NAMALWA (cell line): ENCODE measurements at regions not wholly inside any gene's neighbourhood (a gene's known extent, or its start where the extent isn't known, plus 50 kb on each side); places are given as distances from the start of the nearest gene placed in this dataset.

ENCODE experiments used
- DNase-seq: peaks from one replicate; pipeline ENCODE4 v3.0.0-alpha.2; 2015; ENCODE audit warnings: low spot score

DNA sequence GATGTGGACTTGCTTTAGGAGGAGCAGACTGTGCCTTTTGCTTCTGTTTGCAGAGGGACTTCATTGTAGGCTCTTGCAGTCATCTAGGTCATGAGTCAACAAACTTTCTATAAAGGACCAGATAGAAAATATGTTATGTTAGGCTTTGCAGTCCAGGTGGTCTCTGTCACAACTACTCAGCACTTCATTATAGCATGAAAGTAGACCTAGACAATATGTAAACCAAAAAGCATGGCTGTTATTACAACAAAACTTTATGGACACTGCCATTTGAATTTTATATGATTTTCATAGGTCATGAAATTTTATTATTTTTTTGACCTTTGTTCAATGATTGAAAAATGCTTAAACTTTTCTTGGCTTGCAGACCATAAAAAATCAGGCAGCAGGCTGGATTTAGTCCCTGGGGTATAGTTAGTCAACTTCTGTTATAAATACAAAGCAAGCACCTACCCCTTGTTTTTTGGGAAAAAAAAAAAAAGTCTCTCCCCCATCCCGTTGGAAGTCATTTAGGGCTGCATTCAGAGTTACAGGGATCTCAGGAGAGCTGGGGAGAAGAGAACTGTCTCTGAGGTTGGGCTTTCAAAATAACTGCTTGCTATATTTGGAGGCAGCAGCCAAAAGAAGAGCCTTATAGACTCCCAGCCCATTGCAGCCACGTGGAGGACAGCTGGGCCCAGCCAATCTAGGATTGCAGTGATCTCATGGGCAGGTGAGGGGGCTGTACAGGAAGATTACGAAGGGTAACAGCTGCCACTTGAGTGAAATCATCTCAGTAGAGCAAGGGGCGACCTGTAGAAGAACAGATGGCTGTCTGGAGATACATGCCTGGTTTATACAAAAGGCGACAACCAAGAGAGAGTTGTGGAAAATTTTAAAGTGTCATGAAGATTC is 136.6 kb upstream of the TNC start:
- peak; percentile 38 for DNase-seq

DNA sequence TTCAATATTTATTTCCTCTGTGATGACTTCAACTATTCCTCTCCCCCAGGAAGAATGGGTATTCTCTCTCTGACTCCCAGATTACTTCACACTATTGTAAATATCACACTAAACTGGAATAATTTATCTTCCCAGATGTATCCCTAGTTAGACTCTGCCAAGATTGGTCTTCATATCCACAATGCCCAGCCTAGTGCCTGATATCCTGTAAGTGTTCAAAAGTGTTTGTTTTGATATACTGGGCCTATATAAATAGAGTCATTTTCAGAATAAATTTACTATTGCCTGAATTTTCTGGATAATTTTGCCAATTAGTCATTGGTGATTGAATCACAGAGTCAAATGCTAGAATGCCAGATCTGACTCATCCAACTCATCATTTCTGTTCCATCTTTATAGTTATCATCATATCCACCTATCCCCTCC is 143.7 kb upstream of the TNC start:
- DNase-seq: no peak

DNA sequence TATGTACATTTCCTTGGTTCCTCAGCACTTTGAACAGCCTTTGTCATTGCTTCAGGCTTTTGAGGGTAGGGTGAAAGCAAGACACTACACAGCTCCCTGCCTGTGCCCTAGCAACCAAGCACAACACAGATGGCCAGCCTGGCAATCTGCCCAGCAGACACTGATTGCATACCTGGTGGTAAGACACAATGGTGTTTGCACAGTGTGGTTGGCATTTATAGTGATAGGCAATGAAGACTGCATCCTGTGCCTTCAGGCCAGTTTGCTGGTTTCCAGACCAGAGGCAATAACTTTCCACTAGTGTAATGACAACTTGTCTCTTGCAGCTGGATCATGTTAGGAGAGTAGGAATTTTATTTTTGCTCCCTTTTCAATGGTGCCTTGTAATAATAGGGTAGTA is 144.5 kb upstream of the TNC start:
- peak; percentile 52 for DNase-seq

DNA sequence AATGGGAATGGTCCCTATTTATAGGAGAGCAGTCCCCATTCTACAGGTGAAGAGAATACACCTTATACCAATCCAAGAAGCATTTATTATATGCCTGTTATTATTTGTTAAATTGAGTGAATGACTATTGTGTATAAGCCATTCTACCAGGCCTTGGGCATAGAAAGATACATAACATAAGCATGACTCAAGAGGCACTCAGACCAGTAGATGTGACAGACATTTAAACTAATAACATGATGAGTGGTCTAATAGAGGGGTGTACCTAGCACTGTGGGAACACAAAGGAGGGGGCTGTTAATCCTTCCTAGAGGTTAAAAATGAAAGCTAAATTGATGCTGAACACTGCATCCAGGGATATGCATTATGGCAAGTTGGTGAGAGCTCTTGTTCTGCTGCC is 145.0 kb upstream of the TNC start:
- no peak for DNase-seq

DNA sequence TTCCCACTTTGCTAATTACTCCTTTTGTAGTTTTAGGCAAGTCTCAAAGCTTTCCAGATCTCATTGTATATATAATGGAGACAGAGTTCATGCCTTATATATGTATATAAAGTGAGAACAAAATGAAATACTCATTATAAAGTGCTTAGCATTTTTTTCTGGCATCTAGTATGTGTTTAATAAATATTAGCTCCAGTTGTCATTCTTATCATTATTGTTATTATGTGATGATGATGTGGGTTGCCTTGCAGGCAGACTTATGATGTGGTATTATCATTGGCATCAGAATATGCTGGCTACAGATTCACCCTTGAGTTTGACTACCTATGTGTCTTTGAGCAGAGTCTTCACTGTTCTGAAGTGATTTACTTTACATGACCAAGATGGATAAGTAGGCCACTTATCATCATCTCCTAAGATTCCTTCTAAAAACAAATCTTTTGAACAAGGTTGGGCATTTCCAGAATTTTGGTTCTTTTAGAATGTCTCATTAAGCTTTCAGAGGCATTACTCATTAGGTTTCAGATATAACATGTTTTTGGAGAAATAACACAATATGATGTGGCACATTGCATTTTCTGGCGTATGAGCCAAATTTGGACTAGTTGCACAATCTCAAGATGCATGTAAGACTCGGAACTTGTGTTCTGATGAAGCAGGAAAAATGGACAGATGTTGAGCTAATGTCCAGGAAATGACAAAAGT is 145.6 kb upstream of the TNC start:
- DNase-seq: no peak

DNA sequence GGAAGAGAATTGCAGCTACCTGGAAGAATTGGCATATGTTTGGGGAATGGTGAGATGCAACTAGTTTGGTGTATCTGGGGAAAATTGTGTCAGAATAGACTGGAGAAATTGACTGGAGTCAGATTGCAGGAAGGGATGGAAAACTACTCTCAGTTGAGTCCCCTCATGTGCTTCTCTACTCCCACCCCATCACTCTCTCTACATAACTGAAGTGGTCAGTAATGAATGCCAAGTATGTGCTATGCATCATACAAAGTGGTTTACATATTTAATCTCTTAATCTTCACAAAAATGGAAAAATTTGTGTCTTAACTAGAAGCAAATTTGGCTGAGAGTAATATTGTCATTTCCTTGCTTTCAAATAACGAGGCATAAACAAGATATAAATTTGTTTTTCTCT is 146.4 kb upstream of the TNC start:
- no peak for DNase-seq

- DNase-seq: no peak
These were observed 149.8 kb upstream of the TNC start for GRCh38 chr9:115267790-115268189.

GRCh38 chr9:115275753-115276152 is 157.8 kb upstream of the TNC start:
- DNase-seq: no peak

DNA sequence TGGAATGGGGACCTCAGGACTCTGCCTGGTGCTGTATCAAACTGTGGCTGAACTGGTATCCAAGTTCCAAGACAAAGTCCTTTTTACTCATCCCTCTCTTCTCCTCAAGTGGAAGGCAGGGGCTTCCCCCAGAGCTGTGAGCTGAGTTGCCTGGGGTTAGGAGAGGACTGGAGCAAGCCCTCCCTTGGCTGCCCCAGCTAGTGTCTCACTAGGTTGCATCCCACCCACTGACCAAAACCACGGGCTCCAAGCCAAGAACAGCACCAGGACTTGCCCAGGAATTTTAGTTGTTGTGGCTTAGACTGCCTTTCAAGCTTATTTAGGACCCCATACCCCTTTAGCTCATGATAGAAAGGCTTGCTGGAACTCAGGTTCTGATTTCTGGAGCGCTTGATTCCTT is 158.7 kb upstream of the TNC start:
- no peak for DNase-seq

GRCh38 chr9:115277301-115277700 is 159.3 kb upstream of the TNC start:
- no peak for DNase-seq

- DNase-seq: no peak
These were observed 160.5 kb upstream of the TNC start for GRCh38 chr9:115278326-115279035.

DNA sequence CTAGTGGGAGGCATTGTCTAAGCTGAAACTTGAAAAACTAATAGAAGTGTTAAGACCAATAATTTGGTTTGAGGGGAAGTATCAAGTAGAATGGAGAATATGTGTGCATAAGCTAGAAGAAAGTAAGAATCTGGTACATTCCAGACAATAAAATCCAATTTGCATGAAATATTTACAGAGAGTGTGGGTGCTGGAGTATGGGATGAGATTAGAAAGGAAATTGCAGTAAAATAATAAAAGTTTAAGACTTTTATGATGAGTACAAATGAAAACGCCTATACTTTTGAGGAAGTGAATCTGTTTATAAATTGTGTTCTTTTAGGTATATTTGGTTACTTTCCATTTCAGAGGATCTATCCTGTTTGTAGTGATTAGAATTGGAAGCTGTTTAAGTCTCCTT is 165.4 kb upstream of the TNC start:
- DNase-seq: no peak

DNA sequence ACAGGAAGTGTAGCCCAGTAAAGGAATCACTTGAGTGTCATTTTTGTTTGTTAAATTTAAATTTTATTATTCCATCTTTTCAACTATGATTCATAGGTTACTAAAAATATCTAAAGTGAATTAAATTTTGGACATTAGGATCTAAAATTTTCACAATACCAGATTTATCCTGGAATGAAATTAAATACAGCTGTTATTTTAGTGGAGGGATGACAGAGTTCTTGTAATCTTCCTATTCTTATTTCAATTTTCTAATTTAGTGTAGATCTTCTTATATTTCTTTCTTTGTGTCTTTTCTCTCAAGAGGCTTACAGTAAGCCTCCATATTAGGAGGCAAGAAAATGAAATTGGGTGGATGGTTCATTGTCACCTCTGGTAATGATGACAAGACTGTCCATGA is 167.9 kb upstream of the TNC start:
- DNase-seq: no peak

DNA sequence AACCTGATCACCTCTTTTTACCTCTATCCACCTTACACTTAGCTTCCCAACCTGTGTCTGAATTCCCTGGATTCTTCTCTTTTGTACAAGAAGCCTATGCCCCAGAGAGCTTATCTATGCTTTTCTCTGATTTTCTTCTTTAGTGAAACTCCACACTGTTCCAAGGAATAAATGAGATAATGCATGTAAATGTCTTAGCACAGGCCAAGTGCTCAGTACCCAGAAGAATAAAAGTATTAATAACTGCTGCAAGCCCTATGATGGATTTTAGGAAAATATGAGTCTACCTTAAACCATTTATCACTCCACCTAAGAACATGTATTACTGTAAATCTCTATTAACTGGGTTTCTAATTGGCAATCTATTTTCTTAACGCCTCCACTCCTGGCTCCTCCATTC is 168.5 kb upstream of the TNC start:
- no peak for DNase-seq

DNA sequence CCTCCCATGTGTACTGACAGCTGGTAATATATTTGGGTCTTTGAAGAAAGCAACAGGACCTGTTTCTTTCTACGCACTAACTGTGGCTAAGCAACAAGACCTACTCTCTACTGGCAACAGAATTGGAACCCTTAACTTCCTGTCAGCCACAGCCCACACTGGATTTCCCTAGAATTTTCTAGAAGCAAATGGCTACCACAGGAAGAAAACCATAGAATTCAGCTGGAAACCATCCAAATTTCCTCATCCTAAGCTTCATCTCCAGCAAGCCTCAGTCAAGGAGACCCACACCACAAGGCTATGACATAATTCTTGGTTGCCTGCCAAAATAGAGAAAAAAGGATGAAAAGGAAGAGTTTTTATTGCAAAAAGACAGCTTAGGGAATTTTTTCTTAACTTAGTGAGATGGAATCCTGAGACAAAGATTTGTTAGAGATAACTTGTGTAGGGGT is 171.8 kb upstream of the TNC start:
- no peak for DNase-seq

- DNase-seq: no peak
These were observed 173.9 kb upstream of the TNC start for GRCh38 chr9:115291841-115292240.

GRCh38 chr9:115292584-115293279 is 174.8 kb upstream of the TNC start:
- no peak for DNase-seq

- DNase-seq: no peak
These were observed 177.8 kb upstream of the TNC start for GRCh38 chr9:115295734-115296133.

DNA sequence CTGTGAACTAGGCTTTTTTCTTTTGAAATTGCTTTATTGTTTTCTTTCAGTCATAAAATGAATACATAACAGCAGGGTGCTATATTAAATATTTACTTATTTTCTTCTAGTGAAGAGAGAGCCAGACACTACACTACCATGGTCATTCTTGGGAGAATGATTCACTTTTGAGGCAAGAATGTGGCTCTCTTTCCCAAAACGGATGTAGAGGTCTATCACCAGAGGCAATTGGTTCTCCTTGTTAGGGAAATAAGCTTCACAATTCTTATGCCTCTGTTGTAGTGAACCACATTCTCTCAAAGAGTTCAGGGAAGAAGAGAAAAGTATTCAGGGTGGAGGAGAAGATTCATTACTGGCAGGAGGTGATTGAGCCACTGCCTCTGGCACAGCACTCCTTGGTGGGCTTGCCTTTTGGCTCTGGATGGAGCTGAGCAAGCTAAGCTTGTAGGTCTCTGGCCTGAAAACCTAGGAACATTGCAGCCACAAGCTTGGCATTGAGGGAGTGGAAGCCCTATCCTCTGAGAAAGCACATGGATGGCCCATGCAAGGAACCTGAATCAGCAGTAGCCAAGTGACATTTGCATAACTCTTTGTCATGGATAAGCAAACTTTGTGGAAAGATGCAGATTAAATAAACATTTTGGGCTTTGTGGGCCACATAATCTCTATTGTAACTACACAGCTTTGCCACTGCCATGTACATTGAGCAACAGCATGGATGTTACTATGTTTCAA is 179.0 kb upstream of the TNC start:
- DNase-seq: no peak

DNA sequence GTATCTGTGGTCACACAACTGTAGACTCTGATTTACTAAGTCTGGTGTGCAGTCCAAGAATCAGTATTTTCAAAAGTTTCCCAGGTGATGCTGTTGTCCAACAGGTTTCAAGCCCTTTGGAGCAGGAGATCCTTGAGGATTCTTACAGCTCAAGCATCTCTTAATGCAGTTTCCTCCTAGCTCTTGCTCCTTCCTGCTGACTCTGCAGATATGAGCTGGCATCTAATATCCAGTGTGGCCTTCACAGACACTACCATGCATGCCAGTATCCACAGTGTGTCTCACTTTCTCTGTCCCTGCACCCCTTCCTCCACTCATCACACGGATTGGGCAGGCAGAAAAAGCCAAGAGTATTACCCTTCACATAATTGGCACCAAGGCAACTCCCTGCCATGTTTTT is 182.2 kb upstream of the TNC start:
- no peak for DNase-seq

GRCh38 chr9:115300874-115301273 is 182.9 kb upstream of the TNC start:
- DNase-seq: no peak

- no peak for DNase-seq
These were observed 183.6 kb upstream of the TNC start for GRCh38 chr9:115301581-115301980.
